BE2C (cell line): ENCODE measurements at regions not wholly inside any gene's neighbourhood (a gene's known extent, or its start where the extent isn't known, plus 50 kb on each side); places are given as distances from the start of the nearest gene placed in this dataset.
A peak's percentile ranks its signal among the peaks of the same experiment; 100 is the strongest.

ENCODE experiments used
- DNase-seq: peaks from one replicate; pipeline ENCODE4 v3.0.0-alpha.2; 2020
- H3K27me3 ChIP-seq: fragments of 250-450 bp; sonication (Bioruptor Pico); 2 replicates; pipeline ENCODE4 v1.5.1; 2020; ENCODE audit warnings: mild to moderate bottlenecking
- H3K36me3 ChIP-seq: fragments of 250-450 bp; sonication (Bioruptor Pico); 2 replicates; pipeline ENCODE4 v1.5.1; 2020; ENCODE audit warnings: mild to moderate bottlenecking
- H3K4me1 ChIP-seq: fragments of 250-450 bp; sonication (Bioruptor Pico); 2 replicates; pipeline ENCODE4 v1.5.1; 2020
- H3K4me3 ChIP-seq: 2 replicates; pipeline ENCODE4 v1.5.1; 2011; ENCODE audit warnings: low read depth, low read length
- H3K9me3 ChIP-seq: fragments of 250-450 bp; sonication (Bioruptor Pico); 2 replicates; pipeline ENCODE4 v1.5.1; 2020
- CTCF ChIP-seq: IDR thresholded peaks from 2 replicates; pipeline ENCODE4 v1.5.1; 2012; ENCODE audit warnings: mild to moderate bottlenecking, low read depth, low read length

- H3K4me1 ChIP-seq: no peaks in the 10 kb centered on the region
- H3K9me3 ChIP-seq: no peaks in the 10 kb centered on the region
- peak; percentile 52 for TF ChIP-seq CTCF
- no peak overlapping the region for H3K4me3 ChIP-seq
- DNase-seq: peak; percentile 52
- H3K36me3 ChIP-seq: no peaks in the 10 kb centered on the region
- H3K27me3 ChIP-seq: no peaks in the 10 kb centered on the region
Measured at GRCh38 chr2:10188211-10188610, 65.7 kb downstream of the RRM2 start.

GRCh38 chr2:10188729-10189305 is 66.3 kb downstream of the RRM2 start:
- no peaks in the 10 kb centered on the region for H3K27me3 ChIP-seq
- no peaks in the 10 kb centered on the region for H3K36me3 ChIP-seq
- TF ChIP-seq CTCF: no peak

GRCh38 chr2:10190255-10190654 is 67.7 kb downstream of the RRM2 start:
- DNase-seq: no peak
- Histone ChIP-seq H3K27me3 (no peaks in the 10 kb centered on the region), H3K4me3 (no peak overlapping the region), H3K4me1 (no peaks in the 10 kb centered on the region), H3K9me3 (no peaks in the 10 kb centered on the region), H3K36me3 (no peaks in the 10 kb centered on the region)
- TF ChIP-seq CTCF: no peak

More at GRCh38 chr2:10188729-10189305, 66.3 kb downstream of the RRM2 start:
- Histone ChIP-seq H3K4me3 (no peak overlapping the region), H3K9me3 (no peaks in the 10 kb centered on the region), H3K4me1 (no peaks in the 10 kb centered on the region)
- no peak for DNase-seq

- Histone ChIP-seq H3K9me3 (no peaks in the 10 kb centered on the region), H3K4me1 (no peaks in the 10 kb centered on the region), H3K36me3 (no peaks in the 10 kb centered on the region), H3K27me3 (no peaks in the 10 kb centered on the region), H3K4me3 (no peak overlapping the region)
- no peak for DNase-seq
- no peak for TF ChIP-seq CTCF
Measured at GRCh38 chr2:10190737-10191532, 68.4 kb downstream of the RRM2 start.

- DNase-seq: no peak
- H3K4me1 ChIP-seq: no peaks in the 10 kb centered on the region
- H3K9me3 ChIP-seq: no peaks in the 10 kb centered on the region
- no peak for TF ChIP-seq CTCF
- H3K4me3 ChIP-seq: no peak overlapping the region
- no peaks in the 10 kb centered on the region for H3K36me3 ChIP-seq
- H3K27me3 ChIP-seq: no peaks in the 10 kb centered on the region
Measured at GRCh38 chr2:10191554-10191953, 69.0 kb downstream of the RRM2 start.

GRCh38 chr2:10192392-10193015 is 70.0 kb downstream of the RRM2 start:
- Histone ChIP-seq H3K27me3 (no peaks in the 10 kb centered on the region), H3K4me3 (no peak overlapping the region), H3K36me3 (no peaks in the 10 kb centered on the region)

More at GRCh38 chr2:10192392-10193015, 70.0 kb downstream of the RRM2 start:
- DNase-seq: no peak
- TF ChIP-seq CTCF: no peak
- Histone ChIP-seq H3K4me1 (no peaks in the 10 kb centered on the region), H3K9me3 (no peaks in the 10 kb centered on the region)
